ENCODE measurements at regions not wholly inside any gene's neighbourhood (a gene's known extent, or its start where the extent isn't known, plus 50 kb on each side); places are given as distances from the start of the nearest gene placed in this dataset.

DNA sequence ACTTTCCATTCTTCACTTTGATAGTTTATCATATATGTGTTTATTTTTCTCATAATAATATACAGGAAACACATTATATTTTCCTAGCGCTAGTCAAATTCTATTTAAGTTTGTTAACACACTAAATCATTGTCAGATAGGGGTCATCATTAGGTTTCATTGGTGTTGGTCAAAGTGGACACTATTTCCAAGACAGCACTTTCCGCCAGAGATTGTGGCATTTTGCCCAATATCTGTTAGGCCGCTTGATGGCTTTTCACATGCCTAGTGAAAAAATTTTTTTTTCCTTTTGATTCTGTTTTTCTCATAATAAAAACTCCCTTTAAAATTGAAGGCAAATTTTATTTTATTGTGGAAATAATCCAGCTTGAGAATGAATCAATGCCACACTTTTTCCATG, 495.4 kb upstream of the AKR1E2 start:
- TF ChIP-seq, protein P1, sequence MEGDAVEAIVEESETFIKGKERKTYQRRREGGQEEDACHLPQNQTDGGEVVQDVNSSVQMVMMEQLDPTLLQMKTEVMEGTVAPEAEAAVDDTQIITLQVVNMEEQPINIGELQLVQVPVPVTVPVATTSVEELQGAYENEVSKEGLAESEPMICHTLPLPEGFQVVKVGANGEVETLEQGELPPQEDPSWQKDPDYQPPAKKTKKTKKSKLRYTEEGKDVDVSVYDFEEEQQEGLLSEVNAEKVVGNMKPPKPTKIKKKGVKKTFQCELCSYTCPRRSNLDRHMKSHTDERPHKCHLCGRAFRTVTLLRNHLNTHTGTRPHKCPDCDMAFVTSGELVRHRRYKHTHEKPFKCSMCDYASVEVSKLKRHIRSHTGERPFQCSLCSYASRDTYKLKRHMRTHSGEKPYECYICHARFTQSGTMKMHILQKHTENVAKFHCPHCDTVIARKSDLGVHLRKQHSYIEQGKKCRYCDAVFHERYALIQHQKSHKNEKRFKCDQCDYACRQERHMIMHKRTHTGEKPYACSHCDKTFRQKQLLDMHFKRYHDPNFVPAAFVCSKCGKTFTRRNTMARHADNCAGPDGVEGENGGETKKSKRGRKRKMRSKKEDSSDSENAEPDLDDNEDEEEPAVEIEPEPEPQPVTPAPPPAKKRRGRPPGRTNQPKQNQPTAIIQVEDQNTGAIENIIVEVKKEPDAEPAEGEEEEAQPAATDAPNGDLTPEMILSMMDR (tag by site-specific recombination; IDR thresholded peaks at IDR 0.05): no peak
- TF ChIP-seq ZNF266 (tag by site-specific recombination; IDR thresholded peaks at IDR 0.05; ENCODE audit: low read depth): no peak
- no peak for TF ChIP-seq ZBTB7A (tag by site-specific recombination; IDR thresholded peaks at IDR 0.05; ENCODE audit: low read depth)
- TF ChIP-seq TCF7L2 (IDR thresholded peaks at IDR 0.05; ENCODE audit: borderline replicate concordance, low read depth, low read length): no peak
- no peak for TF ChIP-seq ZSCAN5A (tag by site-specific recombination; IDR thresholded peaks at IDR 0.05)
- TF ChIP-seq YY1 (tag by site-specific recombination; IDR thresholded peaks at IDR 0.05): no peak
- TF ChIP-seq ZNF302 (tag by site-specific recombination; IDR thresholded peaks at IDR 0.05; ENCODE audit: low read depth): no peak
- no peak for TF ChIP-seq KLF9 (tag by site-specific recombination; IDR thresholded peaks at IDR 0.05; ENCODE audit: low read depth)
- TF ChIP-seq, protein P2, sequence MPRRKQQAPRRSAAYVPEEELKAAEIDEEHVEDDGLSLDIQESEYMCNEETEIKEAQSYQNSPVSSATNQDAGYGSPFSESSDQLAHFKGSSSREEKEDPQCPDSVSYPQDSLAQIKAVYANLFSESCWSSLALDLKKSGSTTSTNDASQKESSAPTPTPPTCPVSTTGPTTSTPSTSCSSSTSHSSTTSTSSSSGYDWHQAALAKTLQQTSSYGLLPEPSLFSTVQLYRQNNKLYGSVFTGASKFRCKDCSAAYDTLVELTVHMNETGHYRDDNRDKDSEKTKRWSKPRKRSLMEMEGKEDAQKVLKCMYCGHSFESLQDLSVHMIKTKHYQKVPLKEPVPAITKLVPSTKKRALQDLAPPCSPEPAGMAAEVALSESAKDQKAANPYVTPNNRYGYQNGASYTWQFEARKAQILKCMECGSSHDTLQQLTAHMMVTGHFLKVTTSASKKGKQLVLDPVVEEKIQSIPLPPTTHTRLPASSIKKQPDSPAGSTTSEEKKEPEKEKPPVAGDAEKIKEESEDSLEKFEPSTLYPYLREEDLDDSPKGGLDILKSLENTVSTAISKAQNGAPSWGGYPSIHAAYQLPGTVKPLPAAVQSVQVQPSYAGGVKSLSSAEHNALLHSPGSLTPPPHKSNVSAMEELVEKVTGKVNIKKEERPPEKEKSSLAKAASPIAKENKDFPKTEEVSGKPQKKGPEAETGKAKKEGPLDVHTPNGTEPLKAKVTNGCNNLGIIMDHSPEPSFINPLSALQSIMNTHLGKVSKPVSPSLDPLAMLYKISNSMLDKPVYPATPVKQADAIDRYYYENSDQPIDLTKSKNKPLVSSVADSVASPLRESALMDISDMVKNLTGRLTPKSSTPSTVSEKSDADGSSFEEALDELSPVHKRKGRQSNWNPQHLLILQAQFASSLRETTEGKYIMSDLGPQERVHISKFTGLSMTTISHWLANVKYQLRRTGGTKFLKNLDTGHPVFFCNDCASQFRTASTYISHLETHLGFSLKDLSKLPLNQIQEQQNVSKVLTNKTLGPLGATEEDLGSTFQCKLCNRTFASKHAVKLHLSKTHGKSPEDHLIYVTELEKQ (tag by site-specific recombination; IDR thresholded peaks at IDR 0.05; ENCODE audit: borderline replicate concordance): no peak
- TF ChIP-seq ZNF639 (tag by site-specific recombination; IDR thresholded peaks at IDR 0.05): no peak
- no peak for TF ChIP-seq KLF17 (tag by site-specific recombination; IDR thresholded peaks at IDR 0.05)
- no peak for TF ChIP-seq ZNF350 (tag by site-specific recombination; IDR thresholded peaks at IDR 0.05)
- no peak for TF ChIP-seq ZNF169 (tag by site-specific recombination; IDR thresholded peaks at IDR 0.05)
